Effector memory CD8-positive, alpha-beta T cell (primary cell): ENCODE measurements at regions not wholly inside any gene's neighbourhood (a gene's known extent, or its start where the extent isn't known, plus 50 kb on each side); places are given as distances from the start of the nearest gene placed in this dataset.

Source experiments
- ATAC-seq: fragments of 150-1000 bp; cut with Tn5 transposase; replicated peaks from 2 replicates; pipeline ENCODE4 v1.10.0; 2021; ENCODE audit warnings: mild to moderate bottlenecking, moderate library complexity
- DNase-seq, 3 experiments: peaks; one replicate each; pipeline ENCODE4 v3.0.0; 2021
- H3K27ac Mint-ChIP-seq, 2 donors: one replicate each; pipeline ENCODE4 v1.8.0; 2022; ENCODE audit warnings: mild to moderate bottlenecking in 2 of 2, mixed read lengths in 2 of 2, moderate library complexity in 2 of 2
- H3K27me3 Mint-ChIP-seq, 2 donors: one replicate each; pipeline ENCODE4 v1.8.0; 2022; ENCODE audit warnings: mixed read lengths in 2 of 2
- H3K36me3 Mint-ChIP-seq: one replicate; pipeline ENCODE4 v1.8.0; 2022; ENCODE audit warnings: mild to moderate bottlenecking, moderate library complexity, mixed read lengths; ENCODE audit not compliant: insufficient read depth
- H3K4me1 Mint-ChIP-seq, 2 donors: one replicate each; pipeline ENCODE4 v1.8.0; 2022; ENCODE audit warnings: low read depth in 2 of 2, mixed read lengths in 2 of 2
- H3K4me3 Mint-ChIP-seq, 2 donors: one replicate each; pipeline ENCODE4 v1.8.0; 2022; ENCODE audit warnings: mild to moderate bottlenecking in 2 of 2, mixed read lengths in 2 of 2, moderate library complexity in 2 of 2
- H3K9me3 Mint-ChIP-seq, 2 donors: one replicate each; pipeline ENCODE4 v1.8.0; 2022; ENCODE audit warnings: mixed read lengths in 2 of 2

DNA sequence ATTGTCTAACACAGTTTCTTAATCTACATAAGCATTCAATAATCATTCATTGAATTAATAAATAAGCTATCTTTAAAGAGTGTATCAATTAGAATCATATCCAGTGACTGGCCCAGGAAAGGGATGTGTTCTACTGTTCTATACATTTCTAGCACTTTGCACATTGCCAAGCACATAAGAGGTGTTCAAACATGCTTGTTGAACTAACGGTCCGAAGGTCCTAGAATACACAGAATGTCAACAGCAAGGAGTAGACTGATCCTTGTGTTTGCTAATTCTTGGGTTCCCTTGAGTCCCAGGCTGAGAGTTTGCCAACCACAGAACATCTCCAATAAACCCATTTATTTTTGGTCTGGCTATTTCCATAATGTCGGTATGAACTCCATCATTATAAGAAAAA lies 331.7 kb upstream of the DCC start:
- Mint-ChIP-seq H3K4me3 (no peak overlapping the region), H3K9me3 (peaks cover 12 to 14% of the 10 kb centered on the region in 2 donors), H3K27ac (no peak overlapping the region), H3K27me3 (no peaks in the 10 kb centered on the region), H3K36me3 (no peaks in the 10 kb centered on the region), H3K4me1 (no peaks in the 10 kb centered on the region)
- DNase-seq = no peak
- ATAC-seq = no peak

DNA sequence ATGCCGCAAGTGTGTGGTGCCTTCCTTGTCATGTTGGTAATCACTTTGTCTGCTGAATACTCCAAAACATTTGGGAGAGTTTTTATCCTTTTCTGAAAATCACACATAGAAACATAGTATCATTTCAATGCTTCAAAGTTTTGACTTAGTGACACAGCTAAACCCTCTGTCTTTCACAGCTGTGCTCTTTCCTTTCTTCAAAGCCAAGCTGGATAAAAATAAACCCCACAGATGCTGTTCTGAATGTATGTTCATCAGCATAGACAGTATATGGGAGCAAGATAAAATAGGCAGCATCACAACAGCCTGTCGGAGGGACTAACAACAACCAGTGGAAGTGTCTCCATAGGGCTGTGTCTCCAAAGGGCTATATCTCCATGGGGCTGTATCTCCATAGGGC lies 331.3 kb upstream of the DCC start:
- peaks cover 12 to 15% of the 10 kb centered on the region in 2 donors for H3K9me3 Mint-ChIP-seq
- no peaks in the 10 kb centered on the region for H3K4me1 Mint-ChIP-seq
- H3K27ac Mint-ChIP-seq = no peak overlapping the region
- ATAC-seq (no peak), DNase-seq (no peak)
- H3K36me3 Mint-ChIP-seq = no peaks in the 10 kb centered on the region
- H3K27me3 Mint-ChIP-seq = no peaks in the 10 kb centered on the region
- no peak overlapping the region for H3K4me3 Mint-ChIP-seq

DNA sequence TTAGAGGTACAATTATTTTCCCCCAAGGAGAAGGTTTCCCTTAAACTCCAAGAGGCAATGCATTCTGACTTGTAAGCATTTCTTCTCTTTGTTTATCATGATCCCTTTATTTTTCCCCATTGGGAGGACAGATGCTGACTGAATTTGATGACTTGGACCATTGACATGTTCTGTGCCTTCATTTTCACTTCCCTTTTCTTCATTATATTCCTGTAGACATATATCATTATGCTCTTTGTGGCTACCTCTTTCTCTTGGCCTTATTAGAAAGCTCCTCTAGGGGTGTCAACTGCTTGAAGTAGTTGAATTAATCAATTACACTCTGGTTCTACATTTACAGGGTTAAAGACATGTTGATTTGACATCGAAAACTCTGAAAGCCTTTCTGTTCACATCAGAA lies 330.0 kb upstream of the DCC start:
- Mint-ChIP-seq H3K4me3 (no peak overlapping the region), H3K9me3 (peaks cover 14% of the 10 kb centered on the region in 2 donors), H3K36me3 (no peaks in the 10 kb centered on the region), H3K27ac (no peak overlapping the region), H3K27me3 (no peaks in the 10 kb centered on the region), H3K4me1 (no peaks in the 10 kb centered on the region)
- ATAC-seq (no peak), DNase-seq (no peak)

DNA sequence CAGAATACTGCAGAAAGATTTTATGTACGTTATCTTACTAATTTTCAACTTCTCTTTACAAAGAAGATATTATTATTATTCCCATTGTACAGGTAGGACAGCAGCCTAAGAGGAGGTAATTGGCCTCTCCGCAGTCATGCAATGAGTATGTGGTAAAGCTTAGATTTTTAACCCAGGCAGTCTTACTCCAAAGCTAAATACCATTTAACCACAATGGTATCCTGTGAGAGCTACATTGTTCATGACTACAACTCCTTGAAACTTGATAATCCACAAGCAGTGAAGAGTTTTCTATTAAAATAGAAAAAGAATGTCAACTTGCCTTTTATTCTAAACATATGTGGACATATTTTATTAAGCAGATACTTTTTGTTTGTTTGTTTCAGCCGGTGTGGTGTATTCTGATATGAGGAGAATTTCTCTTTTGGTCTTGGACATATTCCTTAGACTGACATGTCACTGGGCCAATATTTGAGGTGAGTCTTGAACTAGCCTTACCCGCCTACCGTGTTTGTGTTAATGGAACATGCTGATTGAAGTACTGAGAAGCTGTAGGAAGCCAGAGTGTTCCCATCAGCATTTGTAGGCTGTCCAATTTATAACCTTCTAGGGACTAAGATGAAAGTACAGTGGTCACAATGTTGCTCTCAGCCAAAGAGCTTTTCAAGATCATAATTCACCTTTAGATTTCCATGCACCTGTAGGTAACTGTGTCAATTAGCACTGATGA lies 293.9 kb upstream of the DCC start:
- ATAC-seq (no peak), DNase-seq (no peak)
- Mint-ChIP-seq H3K27ac (no peak overlapping the region), H3K9me3 (peaks cover 4 to 8% of the 10 kb centered on the region in 2 donors), H3K4me1 (no peaks in the 10 kb centered on the region), H3K4me3 (no peak overlapping the region), H3K27me3 (no peaks in the 10 kb centered on the region), H3K36me3 (peaks cover 2% of the 10 kb centered on the region)

DNA sequence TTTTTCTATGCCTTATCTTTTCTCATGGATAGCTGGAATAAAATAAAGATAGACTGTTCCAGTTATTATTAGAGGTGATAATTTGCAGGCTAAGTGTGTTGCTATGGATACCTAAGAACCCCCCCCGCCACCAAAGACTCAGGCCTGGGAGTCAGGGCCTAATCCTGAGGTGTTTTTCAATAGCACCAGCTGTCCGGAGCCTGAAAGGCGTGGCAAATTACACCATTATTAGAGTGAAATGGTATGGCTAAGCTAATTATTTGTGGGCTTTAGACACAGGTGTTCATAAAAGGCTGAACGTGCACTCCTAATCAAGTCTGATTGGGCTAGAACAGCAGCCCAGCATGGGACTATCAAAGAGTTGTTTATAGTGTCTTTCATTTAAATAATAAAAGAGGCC lies 293.2 kb upstream of the DCC start:
- no peak overlapping the region for H3K27ac Mint-ChIP-seq
- no peak overlapping the region for H3K4me3 Mint-ChIP-seq
- no peaks in the 10 kb centered on the region for H3K27me3 Mint-ChIP-seq
- no peaks in the 10 kb centered on the region for H3K4me1 Mint-ChIP-seq
- peaks cover 2% of the 10 kb centered on the region for H3K36me3 Mint-ChIP-seq
- ATAC-seq (no peak), DNase-seq (no peak)
- H3K9me3 Mint-ChIP-seq = peaks cover 4 to 8% of the 10 kb centered on the region in 2 donors

DNA sequence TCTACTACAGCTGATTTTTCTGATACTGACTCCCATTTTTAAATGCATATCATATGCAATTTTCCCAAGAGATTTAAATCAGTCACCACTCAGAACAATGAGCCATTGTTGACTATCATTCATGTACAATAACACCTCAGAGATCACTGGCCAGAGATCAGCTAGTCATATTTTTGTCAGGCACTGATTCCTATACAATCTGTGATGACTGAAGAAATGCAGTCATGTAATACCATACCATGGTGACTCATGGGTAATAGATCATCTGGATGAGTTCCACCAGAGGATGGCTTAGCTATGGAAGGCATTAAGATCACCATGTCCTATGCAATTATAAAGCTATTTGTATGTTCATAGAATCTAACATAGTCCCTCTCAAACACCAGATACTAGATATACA lies 285.7 kb upstream of the DCC start:
- no peaks in the 10 kb centered on the region for H3K27me3 Mint-ChIP-seq
- H3K36me3 Mint-ChIP-seq = no peaks in the 10 kb centered on the region
- no peak overlapping the region for H3K4me3 Mint-ChIP-seq
- H3K4me1 Mint-ChIP-seq = no peaks in the 10 kb centered on the region
- H3K9me3 Mint-ChIP-seq = peaks cover 8 to 9% of the 10 kb centered on the region in 2 donors
- H3K27ac Mint-ChIP-seq = no peak overlapping the region
- no peak for ATAC-seq
- no peak for DNase-seq

DNA sequence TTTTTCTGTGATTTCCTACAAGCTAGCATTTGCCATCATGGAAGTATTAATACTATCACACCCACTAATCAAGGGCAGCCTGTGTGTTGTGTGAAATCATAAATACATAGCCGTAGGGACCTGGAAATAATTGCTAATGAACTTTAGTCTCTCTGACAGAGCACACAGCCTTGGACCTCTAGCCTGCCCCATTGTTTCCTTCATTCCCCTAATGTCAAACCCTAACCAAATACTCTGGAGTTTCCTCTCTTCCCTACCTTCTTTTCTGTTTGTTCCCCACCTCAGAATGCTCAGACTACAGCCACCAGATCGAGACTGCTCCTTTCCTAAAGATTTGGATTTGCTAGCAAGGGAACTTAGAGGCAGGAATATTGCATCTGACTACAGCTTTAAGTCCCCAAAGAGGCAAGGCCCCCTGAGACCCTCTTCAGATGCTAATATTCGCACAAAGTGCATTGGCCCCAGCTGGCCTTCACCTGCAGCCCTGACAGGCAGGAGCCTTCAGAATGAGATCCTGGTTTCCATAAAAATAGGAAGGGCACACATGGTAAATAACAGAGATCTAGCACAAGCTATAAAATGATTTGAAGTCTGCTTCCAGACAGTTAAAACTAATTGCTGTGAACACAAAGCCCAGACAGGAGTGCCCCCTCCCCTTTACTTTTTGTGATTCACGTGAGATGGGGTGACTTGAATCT lies 279.2 kb upstream of the DCC start:
- Mint-ChIP-seq H3K36me3 (no peaks in the 10 kb centered on the region), H3K27me3 (no peaks in the 10 kb centered on the region), H3K27ac (no peak overlapping the region), H3K4me1 (no peaks in the 10 kb centered on the region), H3K4me3 (no peak overlapping the region), H3K9me3 (peaks cover 6 to 14% of the 10 kb centered on the region in 2 donors)
- ATAC-seq (no peak), DNase-seq (no peak)

DNA sequence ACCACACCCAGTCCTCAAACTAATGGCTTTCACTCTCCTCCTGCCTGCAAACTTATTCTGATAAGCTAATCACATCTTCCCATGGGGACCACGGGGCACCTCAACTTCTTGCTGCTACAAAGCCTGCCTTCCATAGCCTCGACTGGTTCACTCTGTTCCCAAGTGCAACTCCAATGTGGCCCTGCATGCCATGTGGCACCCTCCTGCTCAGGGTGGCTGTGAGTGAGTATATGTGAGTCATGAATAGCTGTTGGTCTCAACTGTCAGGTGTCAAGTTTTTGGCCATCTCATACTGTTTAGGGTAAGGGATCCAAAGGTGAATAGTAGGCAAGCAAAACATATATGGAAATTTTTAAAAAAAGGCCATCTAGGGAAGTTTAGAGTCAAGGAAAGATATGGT lies 276.1 kb upstream of the DCC start:
- H3K36me3 Mint-ChIP-seq = no peaks in the 10 kb centered on the region
- no peaks in the 10 kb centered on the region for H3K4me1 Mint-ChIP-seq
- H3K4me3 Mint-ChIP-seq = no peak overlapping the region
- no peak overlapping the region for H3K27ac Mint-ChIP-seq
- ATAC-seq = no peak
- no peak for DNase-seq
- H3K9me3 Mint-ChIP-seq = peaks cover 6% of the 10 kb centered on the region in 2 donors
- H3K27me3 Mint-ChIP-seq = no peaks in the 10 kb centered on the region

- H3K9me3 Mint-ChIP-seq = peaks cover 0 to under 1% of the 10 kb centered on the region in 2 donors
- H3K36me3 Mint-ChIP-seq = no peaks in the 10 kb centered on the region
- H3K27ac Mint-ChIP-seq = no peak overlapping the region
- H3K4me1 Mint-ChIP-seq = no peaks in the 10 kb centered on the region
- ATAC-seq (no peak), DNase-seq (no peak)
- no peaks in the 10 kb centered on the region for H3K27me3 Mint-ChIP-seq
- no peak overlapping the region for H3K4me3 Mint-ChIP-seq
Observed at GRCh38 chr18:52069201-52069600, 270.8 kb upstream of the DCC start.

DNA sequence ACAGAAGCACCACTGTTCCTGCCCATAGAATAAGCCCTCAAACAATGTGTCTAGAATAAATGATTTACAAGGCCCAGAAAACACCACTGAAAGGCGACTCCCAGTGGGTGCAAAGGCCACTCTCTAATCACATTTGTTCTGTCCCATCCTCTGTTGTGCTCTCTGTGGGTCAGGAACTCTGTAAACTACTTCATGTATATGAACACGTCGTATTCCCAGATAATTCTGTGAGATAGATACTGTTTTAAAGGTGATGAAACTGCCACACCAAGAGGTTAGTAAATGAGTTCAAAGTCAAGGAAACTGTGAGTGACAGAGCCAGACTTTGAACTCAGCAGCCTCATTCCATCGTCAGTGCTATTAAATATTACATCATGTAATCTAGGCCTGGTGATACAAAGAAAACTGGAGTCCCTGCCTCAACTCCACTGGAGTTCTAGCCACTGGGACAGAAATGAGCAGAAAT lies 269.7 kb upstream of the DCC start:
- H3K4me1 Mint-ChIP-seq = no peaks in the 10 kb centered on the region
- no peak overlapping the region for H3K4me3 Mint-ChIP-seq
- H3K27ac Mint-ChIP-seq = no peak overlapping the region
- no peaks in the 10 kb centered on the region for H3K9me3 Mint-ChIP-seq
- H3K27me3 Mint-ChIP-seq = no peaks in the 10 kb centered on the region
- no peak for DNase-seq
- ATAC-seq = no peak
- no peaks in the 10 kb centered on the region for H3K36me3 Mint-ChIP-seq

DNA sequence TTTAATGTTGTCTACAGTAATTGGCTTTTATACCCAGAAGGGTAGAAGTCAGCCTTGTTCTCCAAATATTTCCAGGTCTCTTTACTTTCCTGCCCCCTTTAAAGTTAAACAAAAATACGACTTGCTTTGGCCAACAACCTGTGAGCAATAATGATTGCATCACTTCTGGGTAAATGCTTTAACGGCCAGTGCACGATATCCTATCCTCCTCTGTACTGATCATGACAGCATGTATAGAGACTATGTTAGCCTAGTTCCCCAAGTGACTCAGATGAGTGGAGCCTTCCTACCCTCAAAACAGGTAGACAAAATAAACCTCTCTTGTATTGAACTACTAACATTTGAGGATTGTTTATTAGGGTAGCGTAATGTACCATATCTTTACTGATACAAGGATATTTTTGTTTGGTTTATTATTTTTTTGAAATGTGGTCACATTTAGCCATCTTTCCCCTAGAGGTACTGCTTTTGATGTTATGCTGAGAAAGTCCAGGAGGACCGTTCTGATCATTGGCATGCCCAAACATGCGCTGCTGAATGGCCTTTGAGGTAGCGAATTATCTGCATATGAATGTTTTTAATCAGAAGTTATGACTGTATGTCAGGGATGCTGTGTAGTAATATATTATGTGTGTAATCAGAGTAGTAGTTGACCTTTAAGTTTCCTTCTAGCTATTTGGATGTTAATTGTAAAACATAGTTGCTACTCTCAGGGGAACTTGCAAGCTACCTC lies 262.6 kb upstream of the DCC start:
- no peak overlapping the region for H3K27ac Mint-ChIP-seq
- no peaks in the 10 kb centered on the region for H3K36me3 Mint-ChIP-seq
- DNase-seq = no peak
- H3K27me3 Mint-ChIP-seq = no peaks in the 10 kb centered on the region
- H3K4me3 Mint-ChIP-seq = no peak overlapping the region
- H3K9me3 Mint-ChIP-seq = no peaks in the 10 kb centered on the region
- no peaks in the 10 kb centered on the region for H3K4me1 Mint-ChIP-seq
- ATAC-seq = no peak

DNA sequence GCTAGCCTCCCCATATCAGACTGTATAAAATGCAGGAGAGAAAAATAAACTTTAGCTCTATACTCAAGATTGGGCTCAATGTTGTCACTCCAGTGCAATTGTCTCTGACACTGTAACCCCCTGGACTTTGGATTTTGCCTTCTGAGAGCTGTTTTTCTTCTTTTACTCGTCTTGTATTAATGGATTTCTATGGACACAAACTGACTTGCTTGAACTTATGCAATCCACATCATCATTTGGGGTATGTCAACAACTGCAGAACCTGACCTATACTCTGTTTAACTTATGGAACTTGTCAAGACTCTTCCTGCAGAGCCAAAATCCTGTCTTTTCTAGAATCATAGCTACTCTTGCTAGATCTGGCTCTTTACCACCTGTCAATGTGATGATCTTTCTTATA lies 257.8 kb upstream of the DCC start:
- Mint-ChIP-seq H3K36me3 (no peaks in the 10 kb centered on the region), H3K27me3 (no peaks in the 10 kb centered on the region), H3K9me3 (peaks cover 0 to 2% of the 10 kb centered on the region in 2 donors), H3K27ac (no peak overlapping the region), H3K4me3 (no peak overlapping the region), H3K4me1 (no peaks in the 10 kb centered on the region)
- ATAC-seq (no peak), DNase-seq (no peak)

GRCh38 chr18:52087140-52087539 lies 252.9 kb upstream of the DCC start:
- no peaks in the 10 kb centered on the region for H3K27me3 Mint-ChIP-seq
- peaks cover 2 to 7% of the 10 kb centered on the region in 2 donors for H3K9me3 Mint-ChIP-seq
- H3K36me3 Mint-ChIP-seq = no peaks in the 10 kb centered on the region
- ATAC-seq (no peak), DNase-seq (no peak)
- no peak overlapping the region for H3K27ac Mint-ChIP-seq
- no peak overlapping the region for H3K4me3 Mint-ChIP-seq
- no peaks in the 10 kb centered on the region for H3K4me1 Mint-ChIP-seq

DNA sequence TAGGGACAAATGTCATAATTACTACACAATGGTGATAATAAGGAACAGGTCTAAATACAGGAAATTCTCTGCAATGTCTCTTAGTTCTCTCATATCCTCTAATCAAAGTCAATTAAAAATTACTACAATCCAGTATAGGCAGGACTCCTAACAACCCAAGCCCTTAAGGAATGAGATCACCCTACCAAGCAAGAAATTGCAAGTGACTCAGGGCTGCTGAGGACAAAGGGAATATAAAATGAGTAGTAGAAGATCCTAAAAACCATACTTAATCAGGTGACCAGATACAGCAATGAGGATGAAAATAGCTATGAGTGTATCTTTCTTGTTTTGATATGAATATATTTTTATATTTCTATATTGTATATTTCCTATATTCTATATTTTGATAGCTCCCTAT lies 250.0 kb upstream of the DCC start:
- H3K9me3 Mint-ChIP-seq = peaks cover 0 to 7% of the 10 kb centered on the region in 2 donors
- no peaks in the 10 kb centered on the region for H3K36me3 Mint-ChIP-seq
- H3K4me3 Mint-ChIP-seq = no peak overlapping the region
- no peaks in the 10 kb centered on the region for H3K27me3 Mint-ChIP-seq
- H3K4me1 Mint-ChIP-seq = no peaks in the 10 kb centered on the region
- DNase-seq (no peak), ATAC-seq (no peak)
- H3K27ac Mint-ChIP-seq = no peak overlapping the region
